Adrenal gland (tissue), 5 donors: ENCODE measurements at regions not wholly inside any gene's neighbourhood (a gene's known extent, or its start where the extent isn't known, plus 50 kb on each side); places are given as distances from the start of the nearest gene placed in this dataset.

Source experiments
- POLR2A ChIP-seq, 2 donors: fragments of 450-650 bp; IDR thresholded peaks; one replicate each; pipeline ENCODE4 v1.6.1; 2017; ENCODE audit warnings: antibody characterized with exemption in 2 of 2, mild to moderate bottlenecking in 2 of 2, moderate library complexity in 1 of 2
- TF ChIP-seq, protein P1 (sequence below), 6 experiments: fragments of 450-650 bp in 4 of 6; fragments of 200-600 bp in 2 of 6; sonication (generic) in 1 of 6; IDR thresholded peaks; 1 replicate in 5 of 6; 2 replicates in 1 of 6; pipeline versions ENCODE4 v1.5.1 to v1.8.0; 2016 to 2021; ENCODE audit warnings: antibody characterized with exemption in 6 of 6, mild to moderate bottlenecking in 2 of 6, moderate library complexity in 1 of 6
- donor health status: DM: no; HTN: no; CAD: no.

DNA sequence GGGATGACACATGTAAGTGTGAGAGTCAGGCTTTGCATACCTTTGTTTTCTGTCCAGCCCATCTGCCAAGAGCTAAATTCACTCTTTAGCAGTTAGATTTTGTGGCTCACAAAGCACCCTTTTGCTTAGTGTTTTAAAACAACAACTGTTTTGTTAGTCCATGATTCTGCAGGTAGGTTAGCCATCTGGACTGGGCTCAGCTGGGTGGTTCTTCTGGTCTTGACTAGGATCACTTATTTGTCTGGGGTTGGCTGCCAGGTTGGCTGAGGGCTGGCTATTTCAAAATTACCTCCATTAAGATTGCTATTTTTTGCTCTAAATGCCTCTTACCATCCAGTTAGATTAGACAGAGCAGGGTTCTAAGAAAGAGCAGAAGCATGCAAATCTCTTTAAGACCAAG, 489.3 kb downstream of the BTBD3 start:
- TF ChIP-seq, protein P1, sequence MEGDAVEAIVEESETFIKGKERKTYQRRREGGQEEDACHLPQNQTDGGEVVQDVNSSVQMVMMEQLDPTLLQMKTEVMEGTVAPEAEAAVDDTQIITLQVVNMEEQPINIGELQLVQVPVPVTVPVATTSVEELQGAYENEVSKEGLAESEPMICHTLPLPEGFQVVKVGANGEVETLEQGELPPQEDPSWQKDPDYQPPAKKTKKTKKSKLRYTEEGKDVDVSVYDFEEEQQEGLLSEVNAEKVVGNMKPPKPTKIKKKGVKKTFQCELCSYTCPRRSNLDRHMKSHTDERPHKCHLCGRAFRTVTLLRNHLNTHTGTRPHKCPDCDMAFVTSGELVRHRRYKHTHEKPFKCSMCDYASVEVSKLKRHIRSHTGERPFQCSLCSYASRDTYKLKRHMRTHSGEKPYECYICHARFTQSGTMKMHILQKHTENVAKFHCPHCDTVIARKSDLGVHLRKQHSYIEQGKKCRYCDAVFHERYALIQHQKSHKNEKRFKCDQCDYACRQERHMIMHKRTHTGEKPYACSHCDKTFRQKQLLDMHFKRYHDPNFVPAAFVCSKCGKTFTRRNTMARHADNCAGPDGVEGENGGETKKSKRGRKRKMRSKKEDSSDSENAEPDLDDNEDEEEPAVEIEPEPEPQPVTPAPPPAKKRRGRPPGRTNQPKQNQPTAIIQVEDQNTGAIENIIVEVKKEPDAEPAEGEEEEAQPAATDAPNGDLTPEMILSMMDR (IDR thresholded peaks at IDR 0.05), result no peak
- TF ChIP-seq POLR2A (IDR thresholded peaks at IDR 0.05), result no peak
